Muscle layer of duodenum (tissue), 2 donors: ENCODE measurements at regions not wholly inside any gene's neighbourhood (a gene's known extent, or its start where the extent isn't known, plus 50 kb on each side); places are given as distances from the start of the nearest gene placed in this dataset.

Experiments used
- H3K27ac ChIP-seq: one replicate; pipeline ENCODE4 v1.7.0; 2013; ENCODE audit warnings: mild to moderate bottlenecking, low read length
- H3K27me3 ChIP-seq: one replicate; pipeline ENCODE4 v1.7.0; 2013; ENCODE audit warnings: low read depth, mild to moderate bottlenecking, control low read depth, low read length
- H3K36me3 ChIP-seq, 2 donors: one replicate each; pipeline ENCODE4 v1.7.0; 2013; ENCODE audit warnings: low read length in 2 of 2, control low read depth in 1 of 2, mild to moderate bottlenecking in 1 of 2; ENCODE audit not compliant: insufficient read depth in 2 of 2, control insufficient read depth in 1 of 2
- H3K4me1 ChIP-seq, 2 donors: one replicate each; pipeline ENCODE4 v1.7.0; 2013; ENCODE audit warnings: low read length in 2 of 2, mild to moderate bottlenecking in 2 of 2, control low read depth in 1 of 2, moderate library complexity in 1 of 2; ENCODE audit not compliant: insufficient read depth in 2 of 2, control insufficient read depth in 1 of 2
- H3K4me3 ChIP-seq, 2 donors: one replicate each; pipeline ENCODE4 v1.7.0; 2013; ENCODE audit warnings: low read length in 2 of 2, low read depth in 1 of 2, mild to moderate bottlenecking in 1 of 2
- H3K9me3 ChIP-seq, 2 donors: one replicate each; pipeline ENCODE4 v1.7.0; 2013; ENCODE audit warnings: low read length in 2 of 2, control low read depth in 1 of 2, mild to moderate bottlenecking in 1 of 2; ENCODE audit not compliant: control insufficient read depth in 1 of 2
- donor health status: healthy.

- no peak overlapping the region for H3K4me3 ChIP-seq
- H3K36me3 ChIP-seq: no peaks in the 10 kb centered on the region
- H3K9me3 ChIP-seq: peaks cover 0 to 3% of the 10 kb centered on the region in 2 donors
- H3K4me1 ChIP-seq: no peaks in the 10 kb centered on the region
- no peaks in the 10 kb centered on the region for H3K27me3 ChIP-seq
- no peak overlapping the region for H3K27ac ChIP-seq
Observed at GRCh38 chr3:82741346-82741745, 979.9 kb upstream of the GBE1 start.

GRCh38 chr3:82739390-82739789 is 977.9 kb upstream of the GBE1 start:
- Histone ChIP-seq H3K4me1 (no peaks in the 10 kb centered on the region), H3K27ac (no peak overlapping the region), H3K9me3 (peaks cover 0 to 3% of the 10 kb centered on the region in 2 donors), H3K27me3 (no peaks in the 10 kb centered on the region), H3K4me3 (no peak overlapping the region), H3K36me3 (no peaks in the 10 kb centered on the region)

- no peak overlapping the region for H3K4me3 ChIP-seq
- H3K9me3 ChIP-seq: no peaks in the 10 kb centered on the region
- no peak overlapping the region for H3K27ac ChIP-seq
- H3K4me1 ChIP-seq: no peaks in the 10 kb centered on the region
- no peaks in the 10 kb centered on the region for H3K27me3 ChIP-seq
- H3K36me3 ChIP-seq: no peaks in the 10 kb centered on the region
Observed at GRCh38 chr3:82736696-82737277, 975.3 kb upstream of the GBE1 start.

- H3K9me3 ChIP-seq: no peaks in the 10 kb centered on the region
- H3K36me3 ChIP-seq: no peaks in the 10 kb centered on the region
- no peak overlapping the region for H3K27ac ChIP-seq
- no peaks in the 10 kb centered on the region for H3K27me3 ChIP-seq
- H3K4me3 ChIP-seq: no peak overlapping the region
- H3K4me1 ChIP-seq: no peaks in the 10 kb centered on the region
Observed at GRCh38 chr3:82715091-82715856, 953.8 kb upstream of the GBE1 start.

GRCh38 chr3:82707035-82707434 is 945.6 kb upstream of the GBE1 start:
- H3K4me3 ChIP-seq: no peak overlapping the region
- H3K27me3 ChIP-seq: no peaks in the 10 kb centered on the region
- H3K27ac ChIP-seq: no peak overlapping the region
- no peaks in the 10 kb centered on the region for H3K9me3 ChIP-seq
- H3K36me3 ChIP-seq: no peaks in the 10 kb centered on the region
- H3K4me1 ChIP-seq: no peaks in the 10 kb centered on the region

GRCh38 chr3:82685761-82686160 is 924.3 kb upstream of the GBE1 start:
- H3K4me3 ChIP-seq: no peak overlapping the region
- no peaks in the 10 kb centered on the region for H3K4me1 ChIP-seq
- no peak overlapping the region for H3K27ac ChIP-seq
- H3K27me3 ChIP-seq: no peaks in the 10 kb centered on the region
- H3K36me3 ChIP-seq: no peaks in the 10 kb centered on the region
- no peaks in the 10 kb centered on the region for H3K9me3 ChIP-seq

GRCh38 chr3:82676356-82677026 is 915.0 kb upstream of the GBE1 start:
- peaks cover 0 to 2% of the 10 kb centered on the region in 2 donors for H3K9me3 ChIP-seq
- no peak overlapping the region for H3K27ac ChIP-seq
- H3K4me1 ChIP-seq: no peaks in the 10 kb centered on the region
- no peaks in the 10 kb centered on the region for H3K36me3 ChIP-seq
- no peak overlapping the region for H3K4me3 ChIP-seq
- no peaks in the 10 kb centered on the region for H3K27me3 ChIP-seq

- no peaks in the 10 kb centered on the region for H3K4me1 ChIP-seq
- no peaks in the 10 kb centered on the region for H3K36me3 ChIP-seq
- H3K27me3 ChIP-seq: no peaks in the 10 kb centered on the region
- no peak overlapping the region for H3K4me3 ChIP-seq
- no peak overlapping the region for H3K27ac ChIP-seq
- peaks cover 0 to 2% of the 10 kb centered on the region in 2 donors for H3K9me3 ChIP-seq
Observed at GRCh38 chr3:82672966-82673365, 911.5 kb upstream of the GBE1 start.

GRCh38 chr3:82671466-82671865 is 910.0 kb upstream of the GBE1 start:
- Histone ChIP-seq H3K4me1 (no peaks in the 10 kb centered on the region), H3K27me3 (no peaks in the 10 kb centered on the region), H3K4me3 (no peak overlapping the region), H3K36me3 (no peaks in the 10 kb centered on the region), H3K27ac (no peak overlapping the region), H3K9me3 (peaks cover 0 to 2% of the 10 kb centered on the region in 2 donors)

GRCh38 chr3:82654708-82655107 is 893.3 kb upstream of the GBE1 start:
- Histone ChIP-seq H3K27me3 (no peaks in the 10 kb centered on the region), H3K4me1 (no peaks in the 10 kb centered on the region), H3K4me3 (no peak overlapping the region), H3K9me3 (no peaks in the 10 kb centered on the region), H3K27ac (no peak overlapping the region), H3K36me3 (no peaks in the 10 kb centered on the region)

- no peak overlapping the region for H3K4me3 ChIP-seq
- H3K36me3 ChIP-seq: no peaks in the 10 kb centered on the region
- H3K9me3 ChIP-seq: no peaks in the 10 kb centered on the region
- H3K4me1 ChIP-seq: no peaks in the 10 kb centered on the region
- H3K27ac ChIP-seq: no peak overlapping the region
- no peaks in the 10 kb centered on the region for H3K27me3 ChIP-seq
Observed at GRCh38 chr3:82643948-82644347, 882.5 kb upstream of the GBE1 start.
